Tibial nerve (tissue), 4 donors: ENCODE measurements at regions not wholly inside any gene's neighbourhood (a gene's known extent, or its start where the extent isn't known, plus 50 kb on each side); places are given as distances from the start of the nearest gene placed in this dataset.

Experiments
- DNase-seq, 2 donors: peaks; one replicate each; pipeline ENCODE4 v3.0.0-alpha.2; 2019; ENCODE audit warnings: low spot score in 2 of 2
- H3K27ac ChIP-seq, 4 donors: fragments of 200-600 bp; sonication (generic) in 3 of 4; one replicate each; pipeline ENCODE4 v1.5.1; 2017 to 2019; ENCODE audit warnings: mild to moderate bottlenecking in 1 of 4
- H3K27me3 ChIP-seq, 2 donors: fragments of 200-600 bp; sonication (generic) in 1 of 2; one replicate each; pipeline versions ENCODE4 v1.5.1 to v1.6.0; 2017 to 2019
- H3K36me3 ChIP-seq, 3 donors: fragments of 200-600 bp; sonication (generic); one replicate each; pipeline ENCODE4 v1.5.1; 2018 to 2019
- H3K4me1 ChIP-seq, 4 donors: fragments of 200-600 bp; sonication (generic) in 3 of 4; one replicate each; pipeline ENCODE4 v1.5.1; 2017 to 2019
- H3K4me3 ChIP-seq, 4 donors: fragments of 200-600 bp; sonication (generic) in 3 of 4; one replicate each; pipeline ENCODE4 v1.5.1; 2017 to 2019; ENCODE audit warnings: mild to moderate bottlenecking in 1 of 4, moderate library complexity in 1 of 4
- H3K9me3 ChIP-seq, 4 donors: fragments of 200-600 bp; sonication (generic) in 3 of 4; one replicate each; pipeline ENCODE4 v1.5.1; 2017 to 2019
- CTCF ChIP-seq, 5 experiments: fragments of 200-600 bp in 3 of 5; fragments of 450-650 bp in 2 of 5; sonication (generic) in 3 of 5; IDR thresholded peaks; one replicate each; pipeline ENCODE4 v1.5.1; 2016 to 2019; ENCODE audit warnings: antibody characterized with exemption in 5 of 5, mild to moderate bottlenecking in 3 of 5, moderate library complexity in 2 of 5
- EP300 ChIP-seq, 2 donors: sonication (generic); formaldehyde crosslinking; IDR thresholded peaks; one replicate each; pipeline ENCODE4 v1.6.1; 2017; ENCODE audit warnings: antibody characterized with exemption in 2 of 2, mild to moderate bottlenecking in 1 of 2
- POLR2A ChIP-seq, 2 donors: fragments of 450-650 bp; IDR thresholded peaks; one replicate each; pipeline ENCODE4 v1.6.1; 2017; ENCODE audit warnings: antibody characterized with exemption in 2 of 2, mild to moderate bottlenecking in 2 of 2, moderate library complexity in 2 of 2
- WGBS, 2 donors: methylation state at CpG; one replicate each; pipeline ENCODE4 v1.1.5; 2018; 5-methylcytosine and 5-hydroxymethylcytosine counted together

- TF ChIP-seq CTCF (IDR thresholded peaks at IDR 0.05): no peak
- TF ChIP-seq EP300 (IDR thresholded peaks at IDR 0.05): no peak
- TF ChIP-seq POLR2A (IDR thresholded peaks at IDR 0.05): no peak
- no peak for DNase-seq
- Histone ChIP-seq H3K27ac (no peak overlapping the region), H3K4me3 (no peak overlapping the region), H3K4me1 (no peaks in the 10 kb centered on the region), H3K27me3 (no peaks in the 10 kb centered on the region), H3K36me3 (no peaks in the 10 kb centered on the region), H3K9me3 (no peaks in the 10 kb centered on the region)
- WGBS, 2 donors: 73 to 76% methylated on average over 2 of the region's 2 CpGs
Measured at GRCh38 chr5:166523206-166523605, 1768.2 kb upstream of the WWC1 start.

- H3K36me3 ChIP-seq: no peaks in the 10 kb centered on the region
- WGBS, 2 donors: 28 to 33% methylated on average over 2 of the region's 2 CpGs
- no peaks in the 10 kb centered on the region for H3K9me3 ChIP-seq
- H3K4me1 ChIP-seq: no peaks in the 10 kb centered on the region
- H3K27me3 ChIP-seq: no peaks in the 10 kb centered on the region
- DNase-seq: no peak
- no peak overlapping the region for H3K4me3 ChIP-seq
- no peak overlapping the region for H3K27ac ChIP-seq
- no peak for TF ChIP-seq POLR2A (IDR thresholded peaks at IDR 0.05)
- no peak for TF ChIP-seq EP300 (IDR thresholded peaks at IDR 0.05)
- TF ChIP-seq CTCF (IDR thresholded peaks at IDR 0.05): no peak
Measured at GRCh38 chr5:166529200-166529599, 1762.2 kb upstream of the WWC1 start.

GRCh38 chr5:166532456-166533220, 1758.8 kb upstream of the WWC1 start:
- no peak for TF ChIP-seq EP300 (IDR thresholded peaks at IDR 0.05)
- no peak for TF ChIP-seq POLR2A (IDR thresholded peaks at IDR 0.05)
- no peak for TF ChIP-seq CTCF (IDR thresholded peaks at IDR 0.05)
- Histone ChIP-seq H3K4me1 (no peaks in the 10 kb centered on the region), H3K27ac (no peak overlapping the region), H3K36me3 (no peaks in the 10 kb centered on the region), H3K9me3 (no peaks in the 10 kb centered on the region), H3K4me3 (no peak overlapping the region), H3K27me3 (no peaks in the 10 kb centered on the region)
- 73 to 75% methylated on average over 5 of the region's 5 CpGs for WGBS, 2 donors
- no peak for DNase-seq

- Histone ChIP-seq H3K4me1 (no peaks in the 10 kb centered on the region), H3K27me3 (no peaks in the 10 kb centered on the region), H3K36me3 (no peaks in the 10 kb centered on the region), H3K27ac (no peak overlapping the region), H3K9me3 (no peaks in the 10 kb centered on the region), H3K4me3 (no peak overlapping the region)
- DNase-seq: no peak
- WGBS, 2 donors: 55 to 66% methylated on average over 3 of the region's 3 CpGs
- TF ChIP-seq EP300 (IDR thresholded peaks at IDR 0.05): no peak
- TF ChIP-seq POLR2A (IDR thresholded peaks at IDR 0.05): no peak
- no peak for TF ChIP-seq CTCF (IDR thresholded peaks at IDR 0.05)
Measured at GRCh38 chr5:166535641-166536040, 1755.8 kb upstream of the WWC1 start.

GRCh38 chr5:166540156-166540555, 1751.3 kb upstream of the WWC1 start:
- Histone ChIP-seq H3K27ac (no peak overlapping the region), H3K27me3 (no peaks in the 10 kb centered on the region), H3K4me3 (no peak overlapping the region), H3K36me3 (no peaks in the 10 kb centered on the region), H3K9me3 (no peaks in the 10 kb centered on the region), H3K4me1 (no peaks in the 10 kb centered on the region)
- no peak for TF ChIP-seq POLR2A (IDR thresholded peaks at IDR 0.05)
- TF ChIP-seq EP300 (IDR thresholded peaks at IDR 0.05): no peak
- no peak for TF ChIP-seq CTCF (IDR thresholded peaks at IDR 0.05)
- 21 to 27% methylated on average over 2 of the region's 2 CpGs for WGBS, 2 donors
- no peak for DNase-seq
